ENCODE measurements at regions not wholly inside any gene's neighbourhood (a gene's known extent, or its start where the extent isn't known, plus 50 kb on each side); places are given as distances from the start of the nearest gene placed in this dataset.
A peak's percentile ranks its signal among the peaks of the same experiment; 100 is the strongest.

DNA sequence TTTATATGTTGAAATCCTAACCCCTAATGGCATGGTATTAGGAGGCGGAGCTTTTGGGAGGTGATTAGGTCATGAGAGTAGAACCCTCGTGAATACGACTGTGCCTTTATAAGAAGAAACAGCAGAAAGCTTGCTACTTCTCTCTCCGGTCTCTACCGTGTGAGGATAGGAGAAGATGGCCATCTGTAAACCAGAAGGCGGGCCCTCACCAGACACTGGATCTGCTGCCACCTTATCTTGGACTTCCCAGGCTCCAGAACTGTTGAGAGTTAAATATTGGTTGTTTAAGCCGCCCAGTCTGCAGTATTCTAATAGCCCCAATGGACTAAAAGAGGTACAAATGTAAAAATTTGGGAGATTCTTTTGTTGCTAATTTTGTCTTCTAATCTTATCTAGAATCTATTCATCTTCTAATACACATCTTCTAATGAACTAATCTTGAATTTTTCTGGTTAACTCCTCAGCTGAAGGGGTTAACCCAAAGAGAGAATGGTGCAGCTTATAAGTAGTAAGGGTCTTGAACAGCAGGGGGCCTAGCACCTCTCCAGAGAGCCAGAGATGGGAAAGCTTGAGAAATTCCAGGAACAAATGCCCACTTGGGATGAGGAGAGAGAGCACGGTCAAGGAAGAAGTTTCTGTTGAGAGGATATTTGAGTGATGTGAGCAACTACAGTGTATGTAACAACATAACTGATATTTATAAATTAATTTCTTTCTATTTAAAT is 264.0 kb upstream of the GRIP1 start:
- TF ChIP-seq TEAD1 (CRISPR knock-in tag; IDR thresholded peaks at IDR 0.05) (no peak), NFATC4 (CRISPR knock-in tag; IDR thresholded peaks at IDR 0.05) (no peak), ZNF671 (CRISPR knock-in tag; IDR thresholded peaks at IDR 0.05) (no peak), TP53 (CRISPR knock-in tag; IDR thresholded peaks at IDR 0.05) (no peak)
- TF ChIP-seq, protein P1, sequence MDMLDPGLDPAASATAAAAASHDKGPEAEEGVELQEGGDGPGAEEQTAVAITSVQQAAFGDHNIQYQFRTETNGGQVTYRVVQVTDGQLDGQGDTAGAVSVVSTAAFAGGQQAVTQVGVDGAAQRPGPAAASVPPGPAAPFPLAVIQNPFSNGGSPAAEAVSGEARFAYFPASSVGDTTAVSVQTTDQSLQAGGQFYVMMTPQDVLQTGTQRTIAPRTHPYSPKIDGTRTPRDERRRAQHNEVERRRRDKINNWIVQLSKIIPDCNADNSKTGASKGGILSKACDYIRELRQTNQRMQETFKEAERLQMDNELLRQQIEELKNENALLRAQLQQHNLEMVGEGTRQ (CRISPR knock-in tag; IDR thresholded peaks at IDR 0.05), result no peak
- TF ChIP-seq, protein P2, sequence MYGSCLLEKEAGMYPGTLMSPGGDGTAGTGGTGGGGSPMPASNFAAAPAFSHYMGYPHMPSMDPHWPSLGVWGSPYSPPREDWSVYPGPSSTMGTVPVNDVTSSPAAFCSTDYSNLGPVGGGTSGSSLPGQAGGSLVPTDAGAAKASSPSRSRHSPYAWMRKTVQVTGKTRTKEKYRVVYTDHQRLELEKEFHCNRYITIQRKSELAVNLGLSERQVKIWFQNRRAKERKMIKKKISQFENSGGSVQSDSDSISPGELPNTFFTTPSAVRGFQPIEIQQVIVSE (CRISPR knock-in tag; IDR thresholded peaks at IDR 0.05; ENCODE audit: borderline replicate concordance), result no peak
- TF ChIP-seq, protein P3, sequence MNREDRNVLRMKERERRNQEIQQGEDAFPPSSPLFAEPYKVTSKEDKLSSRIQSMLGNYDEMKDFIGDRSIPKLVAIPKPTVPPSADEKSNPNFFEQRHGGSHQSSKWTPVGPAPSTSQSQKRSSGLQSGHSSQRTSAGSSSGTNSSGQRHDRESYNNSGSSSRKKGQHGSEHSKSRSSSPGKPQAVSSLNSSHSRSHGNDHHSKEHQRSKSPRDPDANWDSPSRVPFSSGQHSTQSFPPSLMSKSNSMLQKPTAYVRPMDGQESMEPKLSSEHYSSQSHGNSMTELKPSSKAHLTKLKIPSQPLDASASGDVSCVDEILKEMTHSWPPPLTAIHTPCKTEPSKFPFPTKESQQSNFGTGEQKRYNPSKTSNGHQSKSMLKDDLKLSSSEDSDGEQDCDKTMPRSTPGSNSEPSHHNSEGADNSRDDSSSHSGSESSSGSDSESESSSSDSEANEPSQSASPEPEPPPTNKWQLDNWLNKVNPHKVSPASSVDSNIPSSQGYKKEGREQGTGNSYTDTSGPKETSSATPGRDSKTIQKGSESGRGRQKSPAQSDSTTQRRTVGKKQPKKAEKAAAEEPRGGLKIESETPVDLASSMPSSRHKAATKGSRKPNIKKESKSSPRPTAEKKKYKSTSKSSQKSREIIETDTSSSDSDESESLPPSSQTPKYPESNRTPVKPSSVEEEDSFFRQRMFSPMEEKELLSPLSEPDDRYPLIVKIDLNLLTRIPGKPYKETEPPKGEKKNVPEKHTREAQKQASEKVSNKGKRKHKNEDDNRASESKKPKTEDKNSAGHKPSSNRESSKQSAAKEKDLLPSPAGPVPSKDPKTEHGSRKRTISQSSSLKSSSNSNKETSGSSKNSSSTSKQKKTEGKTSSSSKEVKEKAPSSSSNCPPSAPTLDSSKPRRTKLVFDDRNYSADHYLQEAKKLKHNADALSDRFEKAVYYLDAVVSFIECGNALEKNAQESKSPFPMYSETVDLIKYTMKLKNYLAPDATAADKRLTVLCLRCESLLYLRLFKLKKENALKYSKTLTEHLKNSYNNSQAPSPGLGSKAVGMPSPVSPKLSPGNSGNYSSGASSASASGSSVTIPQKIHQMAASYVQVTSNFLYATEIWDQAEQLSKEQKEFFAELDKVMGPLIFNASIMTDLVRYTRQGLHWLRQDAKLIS (CRISPR knock-in tag; IDR thresholded peaks at IDR 0.05; ENCODE audit: borderline replicate concordance), result no peak
- Mint-ChIP-seq H3K36me3 (no peaks in the 10 kb centered on the region), H3K9me3 (no peaks in the 10 kb centered on the region), H3K27me3 (ENCODE audit: low read depth) (no peaks in the 10 kb centered on the region), H3K27ac (peak overlapping the region; percentile 53; the same call in 1 of the 2 replicates), H3K4me1 (peaks cover 28% of the 10 kb centered on the region), H3K4me3 (no peak overlapping the region)
- ATAC-seq (peak; percentile 32), DNase-seq (ENCODE audit: low spot score) (peak; percentile 32)
- POLR2A ChIA-PET, result no interaction called here
- CTCF ChIA-PET, result interaction anchor here (0.7 kb wide), 1 partner anchor 279 kb away, joined by 3 read pairs; no protein-coding TSS in a partner anchor

DNA sequence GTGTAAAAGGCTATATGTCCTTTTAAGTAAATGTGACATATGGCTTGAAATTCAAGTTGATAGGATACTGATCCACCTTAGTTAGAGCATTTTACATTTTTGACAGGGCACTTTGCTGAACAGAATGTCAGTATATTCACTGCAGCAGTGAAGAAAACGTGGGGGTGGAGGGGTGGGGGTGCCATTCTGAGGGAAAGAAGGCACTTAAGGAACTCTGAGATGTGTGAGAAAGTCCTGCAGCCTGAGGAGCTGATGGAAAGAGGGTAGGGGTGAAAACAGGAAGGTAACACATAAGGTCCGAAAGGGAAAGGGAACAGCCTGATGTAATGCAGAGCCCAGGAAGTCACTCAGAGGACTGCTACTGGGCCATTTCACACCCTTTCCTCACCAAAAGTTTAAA is 265.5 kb upstream of the GRIP1 start:
- H3K36me3 Mint-ChIP-seq, result no peaks in the 10 kb centered on the region
- TF ChIP-seq JAZF1 (CRISPR knock-in tag; IDR thresholded peaks at IDR 0.05) (no peak), HMGA2 (CRISPR knock-in tag; IDR thresholded peaks at IDR 0.05) (no peak), ETV6 (CRISPR knock-in tag; IDR thresholded peaks at IDR 0.05) (no peak), ZNF219 (CRISPR knock-in tag; IDR thresholded peaks at IDR 0.05; ENCODE audit: borderline replicate concordance) (no peak), NR3C1 (CRISPR knock-in tag; conservative IDR thresholded peaks at IDR 0.05; ENCODE audit: low read depth) (no peak), CREM (CRISPR knock-in tag; IDR thresholded peaks at IDR 0.05) (no peak), ELF4 (CRISPR knock-in tag; IDR thresholded peaks at IDR 0.05; ENCODE audit: low read depth) (no peak), FOXK1 (CRISPR knock-in tag; IDR thresholded peaks at IDR 0.05) (no peak)
- TF ChIP-seq, protein P4, sequence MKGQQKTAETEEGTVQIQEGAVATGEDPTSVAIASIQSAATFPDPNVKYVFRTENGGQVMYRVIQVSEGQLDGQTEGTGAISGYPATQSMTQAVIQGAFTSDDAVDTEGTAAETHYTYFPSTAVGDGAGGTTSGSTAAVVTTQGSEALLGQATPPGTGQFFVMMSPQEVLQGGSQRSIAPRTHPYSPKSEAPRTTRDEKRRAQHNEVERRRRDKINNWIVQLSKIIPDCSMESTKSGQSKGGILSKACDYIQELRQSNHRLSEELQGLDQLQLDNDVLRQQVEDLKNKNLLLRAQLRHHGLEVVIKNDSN (CRISPR knock-in tag; IDR thresholded peaks at IDR 0.05), result no peak
- TF ChIP-seq, protein P5, sequence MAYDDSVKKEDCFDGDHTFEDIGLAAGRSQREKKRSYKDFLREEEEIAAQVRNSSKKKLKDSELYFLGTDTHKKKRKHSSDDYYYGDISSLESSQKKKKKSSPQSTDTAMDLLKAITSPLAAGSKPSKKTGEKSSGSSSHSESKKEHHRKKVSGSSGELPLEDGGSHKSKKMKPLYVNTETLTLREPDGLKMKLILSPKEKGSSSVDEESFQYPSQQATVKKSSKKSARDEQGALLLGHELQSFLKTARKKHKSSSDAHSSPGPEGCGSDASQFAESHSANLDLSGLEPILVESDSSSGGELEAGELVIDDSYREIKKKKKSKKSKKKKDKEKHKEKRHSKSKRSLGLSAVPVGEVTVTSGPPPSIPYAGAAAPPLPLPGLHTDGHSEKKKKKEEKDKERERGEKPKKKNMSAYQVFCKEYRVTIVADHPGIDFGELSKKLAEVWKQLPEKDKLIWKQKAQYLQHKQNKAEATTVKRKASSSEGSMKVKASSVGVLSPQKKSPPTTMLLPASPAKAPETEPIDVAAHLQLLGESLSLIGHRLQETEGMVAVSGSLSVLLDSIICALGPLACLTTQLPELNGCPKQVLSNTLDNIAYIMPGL (CRISPR knock-in tag; IDR thresholded peaks at IDR 0.05), result no peak
- TF ChIP-seq, protein P6, sequence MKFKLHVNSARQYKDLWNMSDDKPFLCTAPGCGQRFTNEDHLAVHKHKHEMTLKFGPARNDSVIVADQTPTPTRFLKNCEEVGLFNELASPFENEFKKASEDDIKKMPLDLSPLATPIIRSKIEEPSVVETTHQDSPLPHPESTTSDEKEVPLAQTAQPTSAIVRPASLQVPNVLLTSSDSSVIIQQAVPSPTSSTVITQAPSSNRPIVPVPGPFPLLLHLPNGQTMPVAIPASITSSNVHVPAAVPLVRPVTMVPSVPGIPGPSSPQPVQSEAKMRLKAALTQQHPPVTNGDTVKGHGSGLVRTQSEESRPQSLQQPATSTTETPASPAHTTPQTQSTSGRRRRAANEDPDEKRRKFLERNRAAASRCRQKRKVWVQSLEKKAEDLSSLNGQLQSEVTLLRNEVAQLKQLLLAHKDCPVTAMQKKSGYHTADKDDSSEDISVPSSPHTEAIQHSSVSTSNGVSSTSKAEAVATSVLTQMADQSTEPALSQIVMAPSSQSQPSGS (CRISPR knock-in tag; IDR thresholded peaks at IDR 0.05; ENCODE audit: borderline replicate concordance, low read depth), result no peak
- TF ChIP-seq, protein P7, sequence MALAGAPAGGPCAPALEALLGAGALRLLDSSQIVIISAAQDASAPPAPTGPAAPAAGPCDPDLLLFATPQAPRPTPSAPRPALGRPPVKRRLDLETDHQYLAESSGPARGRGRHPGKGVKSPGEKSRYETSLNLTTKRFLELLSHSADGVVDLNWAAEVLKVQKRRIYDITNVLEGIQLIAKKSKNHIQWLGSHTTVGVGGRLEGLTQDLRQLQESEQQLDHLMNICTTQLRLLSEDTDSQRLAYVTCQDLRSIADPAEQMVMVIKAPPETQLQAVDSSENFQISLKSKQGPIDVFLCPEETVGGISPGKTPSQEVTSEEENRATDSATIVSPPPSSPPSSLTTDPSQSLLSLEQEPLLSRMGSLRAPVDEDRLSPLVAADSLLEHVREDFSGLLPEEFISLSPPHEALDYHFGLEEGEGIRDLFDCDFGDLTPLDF (CRISPR knock-in tag; IDR thresholded peaks at IDR 0.05), result no peak
- TF ChIP-seq, protein P8, sequence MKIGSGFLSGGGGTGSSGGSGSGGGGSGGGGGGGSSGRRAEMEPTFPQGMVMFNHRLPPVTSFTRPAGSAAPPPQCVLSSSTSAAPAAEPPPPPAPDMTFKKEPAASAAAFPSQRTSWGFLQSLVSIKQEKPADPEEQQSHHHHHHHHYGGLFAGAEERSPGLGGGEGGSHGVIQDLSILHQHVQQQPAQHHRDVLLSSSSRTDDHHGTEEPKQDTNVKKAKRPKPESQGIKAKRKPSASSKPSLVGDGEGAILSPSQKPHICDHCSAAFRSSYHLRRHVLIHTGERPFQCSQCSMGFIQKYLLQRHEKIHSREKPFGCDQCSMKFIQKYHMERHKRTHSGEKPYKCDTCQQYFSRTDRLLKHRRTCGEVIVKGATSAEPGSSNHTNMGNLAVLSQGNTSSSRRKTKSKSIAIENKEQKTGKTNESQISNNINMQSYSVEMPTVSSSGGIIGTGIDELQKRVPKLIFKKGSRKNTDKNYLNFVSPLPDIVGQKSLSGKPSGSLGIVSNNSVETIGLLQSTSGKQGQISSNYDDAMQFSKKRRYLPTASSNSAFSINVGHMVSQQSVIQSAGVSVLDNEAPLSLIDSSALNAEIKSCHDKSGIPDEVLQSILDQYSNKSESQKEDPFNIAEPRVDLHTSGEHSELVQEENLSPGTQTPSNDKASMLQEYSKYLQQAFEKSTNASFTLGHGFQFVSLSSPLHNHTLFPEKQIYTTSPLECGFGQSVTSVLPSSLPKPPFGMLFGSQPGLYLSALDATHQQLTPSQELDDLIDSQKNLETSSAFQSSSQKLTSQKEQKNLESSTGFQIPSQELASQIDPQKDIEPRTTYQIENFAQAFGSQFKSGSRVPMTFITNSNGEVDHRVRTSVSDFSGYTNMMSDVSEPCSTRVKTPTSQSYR (CRISPR knock-in tag; IDR thresholded peaks at IDR 0.05), result no peak
- H3K27me3 Mint-ChIP-seq (ENCODE audit: low read depth), result no peaks in the 10 kb centered on the region
- no peak overlapping the region for H3K27ac Mint-ChIP-seq
- no peak overlapping the region for H3K4me3 Mint-ChIP-seq
- H3K4me1 Mint-ChIP-seq, result peaks cover 28% of the 10 kb centered on the region
- no peaks in the 10 kb centered on the region for H3K9me3 Mint-ChIP-seq
- no peak for DNase-seq (ENCODE audit: low spot score)
- peak; percentile 49 for ATAC-seq
- ChIA-PET POLR2A (no interaction called here), CTCF (no interaction called here)
